ENCODE measurements at regions not wholly inside any gene's neighbourhood (a gene's known extent, or its start where the extent isn't known, plus 50 kb on each side); places are given as distances from the start of the nearest gene placed in this dataset.

- TF ChIP-seq CTCF (IDR thresholded peaks at IDR 0.05) (no peak), POLR2A (IDR thresholded peaks at IDR 0.05; ENCODE audit: low read depth) (no peak), EP300 (IDR thresholded peaks at IDR 0.05) (no peak)
Observed at GRCh38 chr2:138272524-138273195, 228.9 kb upstream of the SPOPL start.

Measured in esophagus muscularis mucosa (tissue), 4 donors.